ENCODE measurements at regions not wholly inside any gene's neighbourhood (a gene's known extent, or its start where the extent isn't known, plus 50 kb on each side); places are given as distances from the start of the nearest gene placed in this dataset.
A peak's percentile ranks its signal among the peaks of the same experiment; 100 is the strongest.
"Not testable (repeated sequence)": the region's sequence is repeated elsewhere in the genome, so short reads cannot be mapped to it uniquely, and the experiment has no call there.

DNA sequence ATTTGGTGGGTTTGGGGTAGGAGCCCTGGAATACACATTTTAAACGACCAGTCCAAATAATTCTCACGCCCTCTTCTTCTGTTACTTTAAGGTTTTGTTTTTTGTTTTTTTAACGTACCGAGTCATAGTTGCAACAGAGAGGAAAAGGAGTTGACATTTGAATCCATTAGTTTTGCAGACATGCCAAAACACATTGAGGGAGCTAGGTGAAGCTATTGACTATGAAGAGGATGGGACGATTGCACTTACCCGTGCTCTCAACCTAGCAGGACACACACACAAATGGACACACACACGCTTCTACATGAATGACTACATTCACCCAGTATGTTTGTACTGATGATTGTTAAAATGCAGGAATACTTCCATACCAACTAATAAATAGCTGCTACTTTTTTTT, 54.3 kb upstream of the CIT start:
- intact Hi-C loops (cut with DNase I; ENCODE audit: low total_unique reads): no loop called here
- Histone ChIP-seq H3K36me3 (no peaks in the 10 kb centered on the region), H3K4me3 (no peak overlapping the region), H3K27me3 (peaks cover 0 to 18% (median 0%) of the 10 kb centered on the region in 3 donors), H3K9me3 (no peaks in the 10 kb centered on the region), H3K4me1 (no peaks in the 10 kb centered on the region), H3K27ac (no peak overlapping the region)
- TF ChIP-seq EP300 (IDR thresholded peaks at IDR 0.05) (no peak), POLR2AphosphoS5 (IDR thresholded peaks at IDR 0.05) (no peak), POLR2A (IDR thresholded peaks at IDR 0.05) (no peak)
- TF ChIP-seq, protein P1, sequence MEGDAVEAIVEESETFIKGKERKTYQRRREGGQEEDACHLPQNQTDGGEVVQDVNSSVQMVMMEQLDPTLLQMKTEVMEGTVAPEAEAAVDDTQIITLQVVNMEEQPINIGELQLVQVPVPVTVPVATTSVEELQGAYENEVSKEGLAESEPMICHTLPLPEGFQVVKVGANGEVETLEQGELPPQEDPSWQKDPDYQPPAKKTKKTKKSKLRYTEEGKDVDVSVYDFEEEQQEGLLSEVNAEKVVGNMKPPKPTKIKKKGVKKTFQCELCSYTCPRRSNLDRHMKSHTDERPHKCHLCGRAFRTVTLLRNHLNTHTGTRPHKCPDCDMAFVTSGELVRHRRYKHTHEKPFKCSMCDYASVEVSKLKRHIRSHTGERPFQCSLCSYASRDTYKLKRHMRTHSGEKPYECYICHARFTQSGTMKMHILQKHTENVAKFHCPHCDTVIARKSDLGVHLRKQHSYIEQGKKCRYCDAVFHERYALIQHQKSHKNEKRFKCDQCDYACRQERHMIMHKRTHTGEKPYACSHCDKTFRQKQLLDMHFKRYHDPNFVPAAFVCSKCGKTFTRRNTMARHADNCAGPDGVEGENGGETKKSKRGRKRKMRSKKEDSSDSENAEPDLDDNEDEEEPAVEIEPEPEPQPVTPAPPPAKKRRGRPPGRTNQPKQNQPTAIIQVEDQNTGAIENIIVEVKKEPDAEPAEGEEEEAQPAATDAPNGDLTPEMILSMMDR (IDR thresholded peaks at IDR 0.05): no peak
- WGBS, 5 donors: 64 to 70% (median 69%) methylated on average over 7 of the region's 7 CpGs
- DNase-seq: no peak

DNA sequence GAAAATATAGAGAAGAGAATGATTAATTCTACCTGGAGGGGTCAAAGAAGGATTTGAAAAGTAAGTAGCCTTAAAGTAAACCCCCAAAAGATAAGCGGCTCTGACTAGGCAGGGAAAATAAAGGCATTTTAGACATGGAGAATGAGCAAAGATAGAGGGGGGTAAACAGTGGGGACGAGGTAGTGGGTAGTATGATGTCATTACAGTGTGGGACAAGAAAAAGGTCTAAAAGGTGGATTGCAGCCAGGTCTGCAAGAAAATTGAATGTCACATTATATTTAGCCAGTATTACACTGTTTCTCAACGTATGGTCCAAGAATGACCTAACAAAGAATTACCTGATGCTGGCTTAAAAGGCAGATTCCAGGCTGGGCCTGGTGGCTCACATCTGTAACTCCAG, 55.8 kb upstream of the CIT start:
- H3K27me3 ChIP-seq: peaks cover 0 to 18% (median 0%) of the 10 kb centered on the region in 3 donors
- peak in 1 of 2 donors; percentile 17 for DNase-seq
- no peaks in the 10 kb centered on the region for H3K36me3 ChIP-seq
- intact Hi-C loops (cut with DNase I; ENCODE audit: low total_unique reads): no loop called here
- H3K9me3 ChIP-seq: no peaks in the 10 kb centered on the region
- H3K4me1 ChIP-seq: no peaks in the 10 kb centered on the region
- 35 to 57% (median 44%) methylated on average over 3 of the region's 3 CpGs for WGBS, 5 donors
- no peak overlapping the region for H3K27ac ChIP-seq
- no peak for TF ChIP-seq POLR2AphosphoS5 (IDR thresholded peaks at IDR 0.05)
- no peak for TF ChIP-seq EP300 (IDR thresholded peaks at IDR 0.05)
- no peak for TF ChIP-seq POLR2A (IDR thresholded peaks at IDR 0.05)
- TF ChIP-seq, protein P1 (IDR thresholded peaks at IDR 0.05): no peak
- H3K4me3 ChIP-seq: no peak overlapping the region

DNA sequence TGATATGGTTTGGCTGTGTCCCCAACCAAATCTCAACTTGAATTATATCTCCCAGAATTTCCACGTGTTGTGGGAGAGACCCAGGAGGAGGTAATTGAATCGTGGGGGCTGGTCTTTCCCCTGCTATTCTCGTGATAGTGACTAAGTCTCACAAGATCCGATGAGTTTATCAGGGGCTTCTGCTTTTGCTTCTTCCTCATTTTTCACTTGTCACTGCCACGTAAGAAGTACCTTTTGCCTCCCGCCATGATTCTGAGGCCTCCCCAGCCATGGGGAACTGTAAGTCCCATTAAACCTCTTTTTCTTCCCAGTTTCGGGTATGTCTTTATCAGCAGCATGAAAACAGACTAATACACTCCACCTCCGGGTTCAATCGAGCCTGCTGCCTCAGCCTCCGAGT, 54.3 kb upstream of the BICDL1 start:
- DNase-seq; H3K27ac ChIP-seq; intact Hi-C loops (cut with DNase I; ENCODE audit: low total_unique reads); H3K9me3 ChIP-seq; H3K4me3 ChIP-seq; H3K36me3 ChIP-seq; H3K4me1 ChIP-seq: not testable (repeated sequence)
- peaks cover 0 to 18% (median 0%) of the 10 kb centered on the region in 3 donors for H3K27me3 ChIP-seq
- 64 to 76% (median 68%) methylated on average over 10 of the region's 10 CpGs for WGBS, 5 donors

DNA sequence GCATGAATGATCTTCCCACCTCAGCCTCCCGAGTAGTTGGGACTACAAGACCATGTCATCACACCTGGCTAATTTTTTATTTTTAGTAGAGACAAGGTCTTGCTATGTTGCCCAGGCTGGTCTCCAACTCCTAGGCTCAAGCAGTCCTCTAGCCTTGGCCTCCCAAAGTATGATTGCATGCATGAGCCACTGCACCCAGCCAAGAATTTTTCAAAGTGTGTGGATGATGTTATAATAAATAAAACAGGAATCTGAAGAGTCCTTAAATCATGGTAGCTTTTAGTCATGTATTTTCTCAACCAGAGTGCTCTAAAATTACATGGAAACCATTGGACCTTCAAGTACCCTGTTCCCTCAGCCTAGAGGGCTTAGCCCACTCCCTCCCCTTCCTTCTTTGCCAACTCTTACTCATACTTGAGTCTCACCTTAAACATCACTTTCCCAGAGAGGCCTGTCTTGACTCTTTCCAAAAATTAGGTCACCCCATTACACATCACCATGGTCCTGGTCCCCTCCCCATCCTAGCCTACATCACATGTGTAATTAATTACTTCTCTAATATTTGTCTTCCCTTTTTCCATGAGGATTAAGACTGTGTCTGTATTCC, 52.2 kb upstream of the BICDL1 start:
- TF ChIP-seq, protein P1 (IDR thresholded peaks at IDR 0.05): no peak
- TF ChIP-seq POLR2A (IDR thresholded peaks at IDR 0.05): no peak
- Histone ChIP-seq H3K27ac (no peak overlapping the region), H3K27me3 (peaks cover 0 to 7% (median 0%) of the 10 kb centered on the region in 3 donors), H3K4me3 (no peak overlapping the region), H3K36me3 (no peaks in the 10 kb centered on the region), H3K4me1 (no peaks in the 10 kb centered on the region), H3K9me3 (no peaks in the 10 kb centered on the region)
- DNase-seq: no peak
- WGBS, 5 donors: 82 to 93% (median 88%) methylated on average over 1 of the region's 1 CpG
- intact Hi-C loops (cut with DNase I; ENCODE audit: low total_unique reads): no loop called here

DNA sequence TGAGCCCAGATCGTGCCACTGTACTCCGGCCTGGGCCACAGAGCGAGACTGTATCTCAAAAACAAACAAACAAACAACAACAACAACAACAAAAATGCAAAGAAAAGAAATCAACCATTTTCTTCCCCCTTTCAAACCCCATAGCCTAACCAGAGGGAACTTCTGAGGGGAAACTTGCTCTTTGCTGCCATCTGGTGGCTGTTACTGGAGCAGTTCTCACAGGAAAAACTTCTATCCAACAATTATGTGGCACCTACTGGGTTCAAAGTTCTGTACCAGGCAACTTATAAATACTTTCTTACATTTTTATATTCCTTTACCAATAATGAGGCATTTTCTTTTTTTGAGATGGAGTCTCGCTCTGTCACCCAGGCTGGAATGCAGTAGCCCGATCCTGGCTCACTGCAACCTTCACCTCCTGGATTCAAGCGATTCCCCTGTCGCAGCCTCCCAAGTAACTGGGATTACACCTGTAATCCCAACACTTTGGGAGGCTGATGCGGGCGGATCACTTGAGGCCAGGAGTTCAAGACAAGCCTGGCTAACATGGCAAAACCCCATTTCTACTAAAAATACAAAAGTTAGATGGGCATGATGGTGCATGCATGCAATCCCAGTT, 50.9 kb upstream of the BICDL1 start:
- peak; percentile 62 to 84 for DNase-seq
- no peaks in the 10 kb centered on the region for H3K9me3 ChIP-seq
- no peak overlapping the region for H3K27ac ChIP-seq
- H3K4me1 ChIP-seq: no peaks in the 10 kb centered on the region
- no peaks in the 10 kb centered on the region for H3K27me3 ChIP-seq
- H3K36me3 ChIP-seq: no peaks in the 10 kb centered on the region
- WGBS, 5 donors: 35 to 42% (median 37%) methylated on average over 9 of the region's 9 CpGs
- H3K4me3 ChIP-seq: no peak overlapping the region
- no peak for TF ChIP-seq POLR2A (IDR thresholded peaks at IDR 0.05)
- TF ChIP-seq POLR2AphosphoS5 (IDR thresholded peaks at IDR 0.05): no peak
- no peak for TF ChIP-seq EP300 (IDR thresholded peaks at IDR 0.05)
- TF ChIP-seq, protein P1 (IDR thresholded peaks at IDR 0.05): peak in 5 of 7 experiments; percentile 49 to 79 (median 70)
- intact Hi-C loops (cut with DNase I; ENCODE audit: low total_unique reads): no loop called here

Measured in stomach (tissue), 8 donors.